ENCODE measurements at regions not wholly inside any gene's neighbourhood (a gene's known extent, or its start where the extent isn't known, plus 50 kb on each side); places are given as distances from the start of the nearest gene placed in this dataset.

GRCh38 chr4:176383273-176384077 lies 63.7 kb downstream of the SPCS3 start:
- no peak overlapping the region for H3K27ac Mint-ChIP-seq (ENCODE audit: unreplicated experiment)
- peaks cover 3% of the 10 kb centered on the region for H3K4me1 Mint-ChIP-seq
- no peak for DNase-seq (ENCODE audit: low read depth, low spot score)
- TF ChIP-seq CTCF (conservative IDR thresholded peaks at IDR 0.05) = no peak
- no peaks in the 10 kb centered on the region for H3K36me3 Mint-ChIP-seq (ENCODE audit: low read depth)
- H3K9me3 Mint-ChIP-seq = no peaks in the 10 kb centered on the region
- H3K4me3 Mint-ChIP-seq = no peak overlapping the region
- H3K27me3 Mint-ChIP-seq (ENCODE audit: low read depth) = no peaks in the 10 kb centered on the region

- H3K27ac Mint-ChIP-seq (ENCODE audit: unreplicated experiment) = no peak overlapping the region
- DNase-seq (ENCODE audit: low read depth, low spot score) = no peak
- H3K36me3 Mint-ChIP-seq (ENCODE audit: low read depth) = no peaks in the 10 kb centered on the region
- no peaks in the 10 kb centered on the region for H3K27me3 Mint-ChIP-seq (ENCODE audit: low read depth)
- no peak overlapping the region for H3K4me3 Mint-ChIP-seq
- TF ChIP-seq CTCF (conservative IDR thresholded peaks at IDR 0.05) = no peak
- H3K9me3 Mint-ChIP-seq = peaks cover 4% of the 10 kb centered on the region
- H3K4me1 Mint-ChIP-seq = peaks cover 3% of the 10 kb centered on the region
These were observed 65.8 kb downstream of the SPCS3 start for GRCh38 chr4:176385601-176386000.

GRCh38 chr4:176387571-176387970 lies 67.8 kb downstream of the SPCS3 start:
- Mint-ChIP-seq H3K36me3 (ENCODE audit: low read depth) (no peaks in the 10 kb centered on the region), H3K4me1 (no peaks in the 10 kb centered on the region), H3K4me3 (no peak overlapping the region), H3K9me3 (peaks cover 4% of the 10 kb centered on the region), H3K27me3 (ENCODE audit: low read depth) (no peaks in the 10 kb centered on the region), H3K27ac (ENCODE audit: unreplicated experiment) (no peak overlapping the region)
- DNase-seq (ENCODE audit: low read depth, low spot score) = no peak
- no peak for TF ChIP-seq CTCF (conservative IDR thresholded peaks at IDR 0.05)

GRCh38 chr4:176393306-176394013 lies 73.7 kb downstream of the SPCS3 start:
- DNase-seq (ENCODE audit: low read depth, low spot score) = no peak
- H3K4me1 Mint-ChIP-seq = peaks cover 5% of the 10 kb centered on the region
- H3K36me3 Mint-ChIP-seq (ENCODE audit: low read depth) = no peaks in the 10 kb centered on the region
- TF ChIP-seq CTCF (conservative IDR thresholded peaks at IDR 0.05) = no peak
- H3K27me3 Mint-ChIP-seq (ENCODE audit: low read depth) = no peaks in the 10 kb centered on the region
- H3K4me3 Mint-ChIP-seq = no peak overlapping the region
- no peak overlapping the region for H3K27ac Mint-ChIP-seq (ENCODE audit: unreplicated experiment)
- H3K9me3 Mint-ChIP-seq = peaks cover 6% of the 10 kb centered on the region

GRCh38 chr4:176400816-176401461 lies 81.2 kb downstream of the SPCS3 start:
- Mint-ChIP-seq H3K27ac (ENCODE audit: unreplicated experiment) (no peak overlapping the region), H3K4me3 (no peak overlapping the region), H3K4me1 (no peaks in the 10 kb centered on the region), H3K9me3 (peaks cover 7% of the 10 kb centered on the region), H3K27me3 (ENCODE audit: low read depth) (no peaks in the 10 kb centered on the region), H3K36me3 (ENCODE audit: low read depth) (peaks cover 3% of the 10 kb centered on the region)
- DNase-seq (ENCODE audit: low read depth, low spot score) = no peak
- TF ChIP-seq CTCF (conservative IDR thresholded peaks at IDR 0.05) = no peak

All from neural crest cell (in vitro differentiated cells).